Sigmoid colon (tissue), 6 donors: ENCODE measurements at regions not wholly inside any gene's neighbourhood (a gene's known extent, or its start where the extent isn't known, plus 50 kb on each side); places are given as distances from the start of the nearest gene placed in this dataset.

Experiments
- DNase-seq: peaks from one replicate; pipeline ENCODE4 v3.0.0-alpha.2; 2019
- H3K27ac ChIP-seq, 4 donors: fragments of 200-600 bp; sonication (generic); one replicate each; pipeline ENCODE4 v1.5.1; 2016 to 2019; ENCODE audit warnings: mild to moderate bottlenecking in 1 of 4
- H3K27me3 ChIP-seq, 3 donors: fragments of 200-600 bp; sonication (generic); one replicate each; pipeline ENCODE4 v1.5.1; 2019; ENCODE audit warnings: mild to moderate bottlenecking in 1 of 3
- H3K36me3 ChIP-seq, 4 donors: fragments of 200-600 bp; sonication (generic); one replicate each; pipeline ENCODE4 v1.5.1; 2016 to 2019
- H3K4me1 ChIP-seq, 4 donors: fragments of 200-600 bp; sonication (generic); one replicate each; pipeline ENCODE4 v1.5.1; 2017 to 2019
- H3K4me3 ChIP-seq, 4 donors: fragments of 200-600 bp; sonication (generic); one replicate each; pipeline ENCODE4 v1.5.1; 2017 to 2019; ENCODE audit warnings: mild to moderate bottlenecking in 2 of 4, moderate library complexity in 1 of 4
- H3K9me3 ChIP-seq, 4 donors: fragments of 200-600 bp in 3 of 4; sonication (generic) in 3 of 4; one replicate each; pipeline versions ENCODE4 v1.5.1 to v1.6.1; 2013 to 2019
- CTCF ChIP-seq, 4 experiments: fragments of 450-650 bp in 3 of 4; fragments of 200-600 bp in 1 of 4; IDR thresholded peaks; one replicate each; pipeline ENCODE4 v1.5.1; 2016 to 2019; ENCODE audit warnings: antibody characterized with exemption in 4 of 4, mild to moderate bottlenecking in 3 of 4, moderate library complexity in 2 of 4
- EP300 ChIP-seq, 4 donors: sonication (generic); formaldehyde crosslinking; IDR thresholded peaks; one replicate each; pipeline ENCODE4 v1.6.1; 2017; ENCODE audit warnings: antibody characterized with exemption in 4 of 4
- POLR2A ChIP-seq, 2 donors: fragments of 450-650 bp; IDR thresholded peaks; one replicate each; pipeline ENCODE4 v1.6.1; 2016; ENCODE audit warnings: antibody characterized with exemption in 2 of 2, mild to moderate bottlenecking in 2 of 2, moderate library complexity in 2 of 2
- POLR2AphosphoS5 ChIP-seq, 4 donors: sonication (generic); formaldehyde crosslinking; IDR thresholded peaks; one replicate each; pipeline ENCODE4 v1.6.1; 2017; ENCODE audit warnings: antibody characterized with exemption in 4 of 4
- WGBS, 2 donors: extraction: QIAGEN DNeasy Blood & Tissue Kit; methylation state at CpG; one replicate each; pipeline ENCODE4 v1.1.7; 2013; 5-methylcytosine and 5-hydroxymethylcytosine counted together
- intact Hi-C: fragments of 100-400 bp; cut with DNase I; formaldehyde crosslinking; loops from one replicate; pipeline ENCODE4 v1.15.1; 2023
- donor health status: healthy with polysubstance abuse.
- donor health status: healthy.

GRCh38 chr7:73940701-73941238 lies 79.8 kb downstream of the TMEM270 start:
- Histone ChIP-seq H3K4me1 (no peaks in the 10 kb centered on the region), H3K27me3 (no peaks in the 10 kb centered on the region), H3K4me3 (no peak overlapping the region), H3K27ac (no peak overlapping the region), H3K36me3 (no peaks in the 10 kb centered on the region), H3K9me3 (peaks cover 0 to 8% (median 3%) of the 10 kb centered on the region in 4 donors)
- intact Hi-C loops: no loop called here
- DNase-seq: no peak
- WGBS, 2 donors: 89 to 90% methylated on average over 2 of the region's 2 CpGs
- TF ChIP-seq EP300 (IDR thresholded peaks at IDR 0.05) (no peak), POLR2A (IDR thresholded peaks at IDR 0.05) (no peak), POLR2AphosphoS5 (IDR thresholded peaks at IDR 0.05) (no peak), CTCF (IDR thresholded peaks at IDR 0.05) (no peak)

- Histone ChIP-seq H3K4me1 (no peaks in the 10 kb centered on the region), H3K27ac (peak overlapping the region in 1 of 4 donors; percentile 48), H3K4me3 (no peak overlapping the region), H3K9me3 (peaks cover 0 to 8% (median 3%) of the 10 kb centered on the region in 4 donors), H3K27me3 (no peaks in the 10 kb centered on the region), H3K36me3 (no peaks in the 10 kb centered on the region)
- WGBS, 2 donors: 81 to 90% methylated on average over 2 of the region's 2 CpGs
- intact Hi-C loops: no loop called here
- TF ChIP-seq CTCF (IDR thresholded peaks at IDR 0.05) (no peak), POLR2A (IDR thresholded peaks at IDR 0.05) (no peak), POLR2AphosphoS5 (IDR thresholded peaks at IDR 0.05) (no peak), EP300 (IDR thresholded peaks at IDR 0.05) (no peak)
- DNase-seq: no peak
Measured at GRCh38 chr7:73941836-73942551, 81.0 kb downstream of the TMEM270 start.

- 97 to 100% methylated on average over 2 of the region's 2 CpGs for WGBS, 2 donors
- TF ChIP-seq CTCF (IDR thresholded peaks at IDR 0.05): no peak
- TF ChIP-seq EP300 (IDR thresholded peaks at IDR 0.05): no peak
- no peak for TF ChIP-seq POLR2A (IDR thresholded peaks at IDR 0.05)
- no peak for TF ChIP-seq POLR2AphosphoS5 (IDR thresholded peaks at IDR 0.05)
- Histone ChIP-seq H3K4me1 (no peaks in the 10 kb centered on the region), H3K9me3 (peaks cover 0 to 8% (median 4%) of the 10 kb centered on the region in 4 donors), H3K27me3 (no peaks in the 10 kb centered on the region), H3K36me3 (no peaks in the 10 kb centered on the region), H3K4me3 (no peak overlapping the region), H3K27ac (no peak overlapping the region)
- intact Hi-C loops: no loop called here
- DNase-seq: no peak
Measured at GRCh38 chr7:73945022-73945421, 83.0 kb upstream of the ELN start.

GRCh38 chr7:73948287-73948686 lies 79.7 kb upstream of the ELN start:
- WGBS, 2 donors: 96 to 99% methylated on average over 1 of the region's 1 CpG
- H3K36me3 ChIP-seq: no peaks in the 10 kb centered on the region
- intact Hi-C loops: no loop called here
- no peak overlapping the region for H3K4me3 ChIP-seq
- H3K9me3 ChIP-seq: peaks cover 0 to 5% (median 2%) of the 10 kb centered on the region in 4 donors
- no peak for DNase-seq
- no peaks in the 10 kb centered on the region for H3K27me3 ChIP-seq
- H3K27ac ChIP-seq: no peak overlapping the region
- no peaks in the 10 kb centered on the region for H3K4me1 ChIP-seq
- TF ChIP-seq EP300 (IDR thresholded peaks at IDR 0.05) (no peak), POLR2AphosphoS5 (IDR thresholded peaks at IDR 0.05) (no peak), POLR2A (IDR thresholded peaks at IDR 0.05) (no peak), CTCF (IDR thresholded peaks at IDR 0.05) (no peak)
